Memory B cell (primary cell): ENCODE measurements at regions not wholly inside any gene's neighbourhood (a gene's known extent, or its start where the extent isn't known, plus 50 kb on each side); places are given as distances from the start of the nearest gene placed in this dataset.
"Not testable (repeated sequence)": the region's sequence is repeated elsewhere in the genome, so short reads cannot be mapped to it uniquely, and the experiment has no call there.

Source experiments
- ATAC-seq: fragments of 150-1000 bp; cut with Tn5 transposase; 2 replicates; pipeline ENCODE4 v1.10.0; 2021; ENCODE audit warnings: low read depth, mild to moderate bottlenecking, moderate library complexity
- DNase-seq, 2 donors: peaks; one replicate each; pipeline ENCODE4 v3.0.0; 2022; ENCODE audit warnings: low spot score in 2 of 2
- H3K27ac Mint-ChIP-seq: one replicate; pipeline ENCODE4 v1.8.0; 2022; ENCODE audit warnings: mild to moderate bottlenecking, moderate library complexity, mixed read lengths
- H3K27me3 Mint-ChIP-seq: one replicate; pipeline ENCODE4 v1.8.0; 2022; ENCODE audit warnings: mixed read lengths
- H3K36me3 Mint-ChIP-seq: one replicate; pipeline ENCODE4 v1.8.0; 2022; ENCODE audit warnings: mild to moderate bottlenecking, mixed read lengths
- H3K4me1 Mint-ChIP-seq: one replicate; pipeline ENCODE4 v1.8.0; 2022; ENCODE audit warnings: mixed read lengths
- H3K4me3 Mint-ChIP-seq: one replicate; pipeline ENCODE4 v1.8.0; 2022; ENCODE audit warnings: mild to moderate bottlenecking, moderate library complexity, mixed read lengths
- H3K9me3 Mint-ChIP-seq: one replicate; pipeline ENCODE4 v1.8.0; 2022; ENCODE audit warnings: mixed read lengths

DNA sequence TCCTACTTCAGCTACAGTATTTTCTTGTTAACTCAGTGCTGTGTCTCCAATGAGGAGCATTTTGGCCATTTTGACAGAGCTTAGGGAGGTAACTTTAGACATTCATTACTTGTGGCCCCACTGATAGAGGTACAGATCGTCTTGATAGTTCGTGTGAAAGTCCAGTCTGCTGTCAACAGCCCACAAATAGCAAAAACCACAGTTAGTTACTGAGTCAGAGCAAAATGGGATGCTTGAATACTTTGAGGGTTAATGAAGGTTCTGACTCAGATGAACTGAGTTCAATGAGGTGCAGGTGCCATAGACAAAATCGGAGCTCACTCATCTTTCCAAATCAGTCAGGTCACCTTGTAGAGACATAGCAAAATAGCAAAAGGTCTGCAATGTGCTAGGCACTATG, 163.1 kb upstream of the TLE4 start:
- ATAC-seq (no peak), DNase-seq (no peak)
- Mint-ChIP-seq H3K4me3 (no peak overlapping the region), H3K9me3 (no peaks in the 10 kb centered on the region), H3K27ac (no peak overlapping the region), H3K36me3 (no peaks in the 10 kb centered on the region), H3K4me1 (no peaks in the 10 kb centered on the region), H3K27me3 (peaks cover 2% of the 10 kb centered on the region)

DNA sequence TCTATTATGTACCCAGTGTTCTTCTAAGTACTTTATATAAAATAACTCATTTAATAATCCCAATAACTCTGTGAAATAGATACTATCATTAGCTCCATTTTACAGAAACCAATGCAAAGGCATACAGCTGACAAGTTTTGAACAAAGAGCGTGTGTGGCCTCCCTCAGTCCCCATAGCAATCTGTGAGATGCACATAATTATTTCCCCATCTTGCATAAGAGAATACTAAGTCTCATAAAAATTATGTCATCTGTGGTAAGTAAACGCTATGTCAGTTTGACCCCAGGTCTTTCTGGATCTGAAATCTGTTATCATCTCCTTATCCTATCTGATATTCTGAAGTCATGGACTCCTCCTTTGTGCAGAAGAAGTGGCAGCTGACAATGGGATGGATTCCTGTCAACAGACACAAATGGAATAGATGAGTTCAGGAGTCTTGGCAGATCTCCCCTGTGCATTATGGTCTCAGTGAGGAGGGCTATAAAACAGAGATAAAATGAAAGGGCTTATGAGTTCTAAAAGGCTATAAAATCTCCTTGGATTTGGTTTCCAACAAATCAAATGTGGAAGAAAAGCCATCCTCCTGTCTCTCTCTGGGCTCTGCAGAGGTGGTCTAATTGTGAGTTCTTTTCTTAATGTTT, 162.5 kb upstream of the TLE4 start:
- Mint-ChIP-seq H3K9me3 (no peaks in the 10 kb centered on the region), H3K4me3 (no peak overlapping the region), H3K27ac (no peak overlapping the region), H3K4me1 (no peaks in the 10 kb centered on the region), H3K36me3 (no peaks in the 10 kb centered on the region), H3K27me3 (peaks cover 2% of the 10 kb centered on the region)
- DNase-seq (no peak), ATAC-seq (no peak)

DNA sequence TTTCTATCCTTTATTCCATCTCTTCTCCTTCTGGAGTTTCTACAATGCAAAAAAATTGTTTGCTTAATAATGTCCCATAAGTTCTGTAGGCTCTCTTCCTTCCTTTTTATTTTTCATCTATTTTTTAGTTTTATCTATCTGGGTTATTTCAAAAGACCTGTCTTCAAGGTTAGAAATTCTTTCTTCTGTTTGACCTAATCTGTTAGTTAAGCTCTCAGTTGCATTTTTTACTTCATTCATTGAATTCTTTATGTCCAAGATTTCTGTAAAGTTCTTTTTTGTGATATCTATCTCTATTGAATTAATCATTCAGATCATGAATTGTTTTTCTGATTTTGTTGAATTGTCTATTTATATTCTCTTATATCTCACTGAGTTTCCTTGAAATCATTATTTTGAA, 145.9 kb upstream of the TLE4 start:
- no peaks in the 10 kb centered on the region for H3K4me1 Mint-ChIP-seq
- DNase-seq: no peak
- H3K36me3 Mint-ChIP-seq: no peaks in the 10 kb centered on the region
- peaks cover 2% of the 10 kb centered on the region for H3K27me3 Mint-ChIP-seq
- ATAC-seq: no peak
- H3K27ac Mint-ChIP-seq: no peak overlapping the region
- peaks cover 9% of the 10 kb centered on the region for H3K9me3 Mint-ChIP-seq
- no peak overlapping the region for H3K4me3 Mint-ChIP-seq

DNA sequence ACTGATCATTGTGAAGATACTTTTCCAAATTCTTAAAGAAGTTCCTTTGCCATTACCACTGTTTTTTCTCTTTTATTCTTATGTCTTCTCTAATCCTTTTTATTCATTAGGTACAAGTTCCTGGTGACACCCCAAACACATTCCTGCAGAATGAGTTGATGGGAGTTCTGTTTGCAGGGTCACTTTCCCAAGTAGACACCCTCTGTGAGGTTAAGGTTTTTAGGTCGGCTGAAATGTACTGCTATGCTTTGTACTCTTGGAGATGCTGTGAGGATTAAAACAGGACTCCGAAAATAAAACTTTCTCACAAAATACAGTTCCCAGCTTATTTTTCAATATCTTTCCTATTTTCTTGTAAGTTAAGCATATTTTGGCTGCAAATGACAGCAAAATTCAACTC, 143.3 kb upstream of the TLE4 start:
- no peak overlapping the region for H3K4me3 Mint-ChIP-seq
- peaks cover 4% of the 10 kb centered on the region for H3K27me3 Mint-ChIP-seq
- no peaks in the 10 kb centered on the region for H3K4me1 Mint-ChIP-seq
- no peak overlapping the region for H3K27ac Mint-ChIP-seq
- DNase-seq (no peak), ATAC-seq (no peak)
- no peaks in the 10 kb centered on the region for H3K36me3 Mint-ChIP-seq
- H3K9me3 Mint-ChIP-seq: peaks cover 9% of the 10 kb centered on the region

DNA sequence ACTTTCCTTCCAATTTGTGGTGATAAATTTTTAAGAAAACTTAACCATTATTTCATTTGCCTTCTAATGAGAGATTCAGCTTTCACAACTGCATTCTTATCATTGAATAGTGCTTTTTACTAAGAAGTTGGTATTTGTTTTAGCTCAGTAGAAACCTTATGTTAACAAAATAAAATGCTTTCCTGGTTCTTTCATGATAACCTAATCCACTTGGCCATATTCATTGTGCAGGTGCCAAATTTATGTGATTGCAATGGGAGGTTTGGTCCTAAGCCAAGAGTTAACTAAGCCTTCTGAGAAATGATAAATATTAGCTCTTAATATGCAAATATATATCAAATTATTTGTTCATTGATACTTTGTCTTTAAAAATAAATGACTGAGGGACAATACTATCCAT, 141.1 kb upstream of the TLE4 start:
- Mint-ChIP-seq H3K27ac (no peak overlapping the region), H3K9me3 (peaks cover 6% of the 10 kb centered on the region), H3K4me3 (no peak overlapping the region), H3K27me3 (peaks cover 6% of the 10 kb centered on the region), H3K4me1 (no peaks in the 10 kb centered on the region), H3K36me3 (no peaks in the 10 kb centered on the region)
- DNase-seq (no peak), ATAC-seq (no peak)

DNA sequence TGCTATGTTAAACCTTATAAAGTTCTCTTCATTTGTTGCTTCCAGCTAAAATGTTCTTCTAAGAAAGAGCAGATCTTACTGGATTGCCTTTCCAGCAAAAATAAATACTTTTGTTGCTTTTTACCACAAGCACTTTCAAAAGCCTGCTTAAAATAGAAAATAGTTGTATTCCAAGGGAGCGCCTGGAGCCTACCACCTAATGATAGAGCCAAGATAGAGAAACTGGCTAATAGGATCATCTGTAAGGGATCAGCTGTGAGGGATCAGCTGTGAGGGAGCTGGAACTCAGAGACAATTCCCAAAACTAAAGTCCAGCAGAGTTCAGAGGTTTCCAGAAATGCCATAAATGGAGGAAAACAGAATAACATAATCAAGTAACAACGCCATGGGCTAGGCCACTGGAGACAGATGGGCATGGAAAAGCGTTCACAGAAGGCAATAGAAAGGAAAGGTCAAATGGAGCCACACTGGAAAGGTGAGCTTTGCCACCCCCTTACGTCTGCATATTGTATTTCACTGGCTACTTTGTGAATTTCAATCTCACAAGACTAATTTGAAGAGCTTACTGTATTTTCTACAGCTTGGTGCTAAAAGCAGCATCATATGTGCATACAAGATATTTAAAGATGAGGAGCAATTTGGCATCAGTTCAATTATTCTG, 140.6 kb upstream of the TLE4 start:
- H3K4me1 Mint-ChIP-seq: no peaks in the 10 kb centered on the region
- H3K36me3 Mint-ChIP-seq: no peaks in the 10 kb centered on the region
- no peak overlapping the region for H3K27ac Mint-ChIP-seq
- DNase-seq (no peak), ATAC-seq (no peak)
- no peak overlapping the region for H3K4me3 Mint-ChIP-seq
- H3K9me3 Mint-ChIP-seq: peaks cover 3% of the 10 kb centered on the region
- H3K27me3 Mint-ChIP-seq: peaks cover 6% of the 10 kb centered on the region

DNA sequence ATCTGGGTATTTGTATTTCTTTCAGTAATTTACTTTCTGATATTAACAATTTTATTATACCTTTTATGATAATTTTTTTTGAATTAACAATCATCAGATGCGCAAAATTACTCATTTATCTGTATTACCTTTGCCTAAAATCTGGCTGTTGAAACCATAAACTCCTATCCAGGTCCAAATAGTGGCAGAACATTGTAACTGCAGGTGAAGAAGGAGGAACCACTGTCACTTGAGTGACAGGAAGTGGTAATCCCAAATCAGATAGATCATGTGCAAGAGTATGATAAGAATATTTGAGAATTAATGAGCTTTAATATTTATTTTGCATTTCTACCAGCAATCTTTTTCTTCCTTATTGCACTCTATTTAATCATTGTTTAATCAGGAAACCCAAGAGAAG, 139.3 kb upstream of the TLE4 start:
- Mint-ChIP-seq H3K27ac (no peak overlapping the region), H3K36me3 (no peaks in the 10 kb centered on the region), H3K9me3 (peaks cover 1% of the 10 kb centered on the region), H3K27me3 (peaks cover 6% of the 10 kb centered on the region), H3K4me3 (no peak overlapping the region), H3K4me1 (no peaks in the 10 kb centered on the region)
- DNase-seq: no peak
- no peak for ATAC-seq

DNA sequence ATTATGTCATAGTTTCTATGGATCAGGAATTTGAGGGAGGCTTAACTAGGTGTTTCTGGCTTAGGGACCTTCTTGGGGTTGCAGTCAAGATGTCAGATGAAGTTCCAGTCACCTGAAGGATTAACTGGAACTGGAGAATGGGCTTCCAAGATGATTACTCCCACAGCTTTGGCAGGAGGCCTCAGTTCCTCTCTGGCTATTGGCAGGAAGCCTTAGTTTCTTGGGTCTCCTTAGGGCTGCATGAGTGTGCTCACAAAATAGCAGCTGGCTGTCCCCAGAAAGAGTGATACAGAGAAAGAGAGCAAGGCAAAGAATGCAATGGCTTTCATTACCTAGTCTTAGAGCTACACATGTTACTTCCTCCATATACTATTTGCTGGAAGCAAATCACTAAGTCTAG, 138.1 kb upstream of the TLE4 start:
- Mint-ChIP-seq H3K36me3 (no peaks in the 10 kb centered on the region), H3K4me3 (no peak overlapping the region), H3K27me3 (peaks cover 6% of the 10 kb centered on the region), H3K4me1 (no peaks in the 10 kb centered on the region), H3K27ac (no peak overlapping the region), H3K9me3 (peaks cover 1% of the 10 kb centered on the region)
- DNase-seq (no peak), ATAC-seq (no peak)

DNA sequence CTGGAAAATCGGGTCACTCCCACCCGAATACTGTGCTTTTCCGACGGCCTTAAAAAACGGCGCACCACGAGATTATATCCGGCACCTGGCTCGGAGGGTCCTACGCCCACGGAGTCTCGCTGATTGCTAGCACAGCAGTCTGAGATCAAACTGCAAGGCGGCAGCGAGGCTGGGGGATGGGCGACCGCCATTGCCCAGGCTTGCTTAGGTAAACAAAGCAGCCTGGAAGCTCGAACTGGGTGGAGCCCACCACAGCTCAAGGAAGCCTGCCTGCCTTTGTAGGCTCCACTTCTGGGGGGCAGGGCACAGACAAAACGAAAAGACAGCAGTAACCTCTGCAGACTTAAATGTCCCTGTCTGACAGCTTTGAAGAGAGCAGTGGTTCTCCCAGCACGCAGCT, 132.5 kb upstream of the TLE4 start:
- H3K4me3 Mint-ChIP-seq: peak overlapping the region; percentile 8
- H3K36me3 Mint-ChIP-seq, H3K9me3 Mint-ChIP-seq, DNase-seq, H3K27ac Mint-ChIP-seq, H3K27me3 Mint-ChIP-seq, H3K4me1 Mint-ChIP-seq, ATAC-seq: not testable (repeated sequence)

DNA sequence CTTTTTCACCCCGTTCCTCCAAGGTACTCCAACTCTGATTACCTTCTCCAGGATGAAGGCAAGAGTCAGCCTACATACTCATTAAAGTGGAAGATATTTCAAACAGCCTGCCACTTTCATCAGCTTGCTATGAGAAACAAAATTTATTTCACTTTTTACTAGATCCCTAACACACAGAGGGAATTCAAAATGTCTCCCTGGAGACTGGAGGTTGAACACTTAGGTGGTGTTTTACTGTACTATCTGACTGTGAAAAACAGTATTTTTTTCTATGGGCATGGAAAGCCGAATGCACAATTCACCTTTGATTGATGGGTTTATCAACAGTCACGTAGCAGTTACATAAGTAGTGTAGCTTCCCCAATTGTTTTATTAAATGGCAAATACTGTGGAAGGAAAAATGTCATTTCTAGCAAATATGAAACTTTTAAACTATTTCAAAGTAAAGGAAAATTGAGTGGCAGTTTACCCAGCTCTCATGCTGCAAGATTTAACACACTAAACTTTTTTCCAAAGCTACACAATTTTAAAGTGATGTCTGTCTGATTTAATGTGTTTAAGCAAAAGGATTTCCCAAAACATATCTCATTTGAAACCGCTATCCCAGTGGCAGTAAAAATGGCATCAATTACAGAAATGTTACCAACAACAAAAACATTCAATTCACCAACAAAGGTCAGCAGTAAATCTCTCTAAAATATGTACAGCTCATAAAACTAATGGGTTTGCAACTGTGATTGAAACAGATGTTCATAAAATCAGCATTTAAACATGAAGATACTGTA, 125.0 kb upstream of the TLE4 start:
- H3K27me3 Mint-ChIP-seq: no peaks in the 10 kb centered on the region
- DNase-seq: no peak

DNA sequence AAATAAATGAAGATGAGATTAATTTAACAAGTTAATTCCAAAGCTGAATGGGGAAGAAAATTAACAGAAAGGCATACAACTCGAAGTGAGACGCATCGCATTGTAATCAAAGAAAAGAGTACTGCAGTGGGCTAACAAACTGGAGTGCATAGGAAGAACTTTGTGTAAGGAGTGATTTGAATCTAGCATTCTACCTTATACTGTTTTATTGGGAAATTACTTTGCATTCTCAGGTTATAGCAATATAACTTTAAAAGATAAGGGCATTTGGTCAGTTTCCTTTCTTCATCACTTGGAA, 124.5 kb upstream of the TLE4 start:
- Mint-ChIP-seq H3K27me3 (no peaks in the 10 kb centered on the region), H3K9me3 (peaks cover under 1% of the 10 kb centered on the region), H3K36me3 (no peaks in the 10 kb centered on the region), H3K4me1 (no peaks in the 10 kb centered on the region), H3K27ac (no peak overlapping the region), H3K4me3 (no peak overlapping the region)
- ATAC-seq (no peak), DNase-seq (no peak)

More for the DNA sequence above, 125.0 kb upstream of the TLE4 start:
- no peak overlapping the region for H3K4me3 Mint-ChIP-seq
- no peaks in the 10 kb centered on the region for H3K4me1 Mint-ChIP-seq
- no peak overlapping the region for H3K27ac Mint-ChIP-seq
- H3K9me3 Mint-ChIP-seq: no peaks in the 10 kb centered on the region
- no peaks in the 10 kb centered on the region for H3K36me3 Mint-ChIP-seq
- ATAC-seq: no peak

DNA sequence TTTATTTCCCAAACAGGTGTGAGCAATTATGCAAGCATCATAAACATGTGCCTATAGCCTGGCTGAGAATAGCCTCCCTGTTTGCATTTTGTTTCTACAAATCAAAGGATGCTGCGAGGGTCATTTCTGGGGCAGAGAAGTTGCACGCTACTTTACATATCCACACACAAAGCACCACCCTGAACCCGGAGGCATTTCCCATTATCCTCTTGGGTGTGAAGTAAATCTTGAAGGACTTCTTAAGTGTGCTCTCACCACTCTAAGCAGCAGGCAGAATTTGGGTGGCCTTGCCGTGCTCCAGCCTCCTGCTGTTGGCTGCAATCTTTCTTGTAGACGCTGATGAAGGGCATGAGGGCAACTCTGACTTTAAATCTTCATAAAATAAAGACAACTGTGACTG, 124.0 kb upstream of the TLE4 start:
- Mint-ChIP-seq H3K4me1 (no peaks in the 10 kb centered on the region), H3K27me3 (no peaks in the 10 kb centered on the region), H3K36me3 (no peaks in the 10 kb centered on the region), H3K27ac (no peak overlapping the region), H3K9me3 (peaks cover 3% of the 10 kb centered on the region), H3K4me3 (no peak overlapping the region)
- DNase-seq (no peak), ATAC-seq (no peak)

DNA sequence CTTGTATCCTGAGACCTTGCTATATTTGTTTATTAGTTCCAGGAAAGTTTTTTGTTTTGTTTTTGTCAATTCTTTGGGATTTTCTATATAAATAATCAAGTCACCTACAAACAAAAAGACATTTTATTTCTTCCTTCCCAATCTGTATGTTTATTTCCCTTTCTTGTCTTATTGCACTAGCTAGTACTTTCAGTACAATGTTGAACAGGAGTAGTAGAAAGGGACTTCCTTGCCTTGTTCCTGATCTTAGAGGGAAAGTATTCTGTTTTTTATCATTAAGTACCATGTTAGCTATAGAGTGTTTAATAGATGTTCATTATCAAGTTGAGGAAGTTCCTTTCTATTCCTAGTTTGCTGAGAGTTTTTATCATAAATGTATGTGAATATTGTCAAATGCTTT, 119.5 kb upstream of the TLE4 start:
- no peak overlapping the region for H3K27ac Mint-ChIP-seq
- no peak for ATAC-seq
- no peak overlapping the region for H3K4me3 Mint-ChIP-seq
- H3K27me3 Mint-ChIP-seq: no peaks in the 10 kb centered on the region
- no peak for DNase-seq
- H3K9me3 Mint-ChIP-seq: peaks cover 8% of the 10 kb centered on the region
- no peaks in the 10 kb centered on the region for H3K4me1 Mint-ChIP-seq
- no peaks in the 10 kb centered on the region for H3K36me3 Mint-ChIP-seq

DNA sequence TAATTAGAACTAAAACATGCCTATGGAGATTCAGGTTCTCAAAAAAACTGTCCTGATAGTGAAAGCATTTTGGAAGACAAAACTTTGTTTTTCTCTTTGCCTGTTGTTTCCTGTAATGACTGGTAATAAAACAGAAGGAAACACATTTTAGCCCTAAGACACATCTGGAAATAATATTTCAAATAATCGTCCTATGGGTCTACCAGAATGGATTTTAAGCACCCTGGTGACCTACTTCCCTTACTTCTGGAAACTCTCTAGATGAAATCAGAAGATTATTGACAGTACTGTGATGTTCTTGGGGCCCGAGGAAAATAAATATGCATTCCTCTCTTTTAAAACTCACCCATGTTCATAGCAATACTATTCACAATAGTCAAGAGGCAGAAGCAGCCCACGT, 110.1 kb upstream of the TLE4 start:
- Mint-ChIP-seq H3K9me3 (no peaks in the 10 kb centered on the region), H3K27me3 (peaks cover 1% of the 10 kb centered on the region), H3K4me1 (no peaks in the 10 kb centered on the region), H3K4me3 (no peak overlapping the region), H3K27ac (no peak overlapping the region), H3K36me3 (no peaks in the 10 kb centered on the region)
- no peak for DNase-seq
- ATAC-seq: no peak

DNA sequence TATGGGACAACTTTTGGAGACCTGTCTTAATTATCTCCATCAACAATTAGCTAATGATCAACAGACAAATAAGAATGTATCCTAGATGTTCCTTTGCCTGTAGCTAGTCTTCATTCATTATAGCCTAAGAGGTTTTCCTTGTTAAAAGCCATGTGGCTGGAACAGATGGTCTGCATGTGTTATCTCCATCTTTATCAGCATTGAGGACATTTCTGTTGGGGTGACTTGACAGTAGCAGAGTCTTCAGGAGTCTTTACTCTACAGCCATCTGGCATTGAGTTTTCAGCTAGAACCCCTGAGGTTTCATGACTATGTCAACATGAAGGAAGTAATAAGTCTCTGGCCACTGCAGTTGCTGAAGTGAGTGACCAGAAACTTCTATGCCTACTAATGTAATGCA, 106.6 kb upstream of the TLE4 start:
- DNase-seq (no peak), ATAC-seq (no peak)
- Mint-ChIP-seq H3K9me3 (no peaks in the 10 kb centered on the region), H3K27ac (no peak overlapping the region), H3K4me1 (no peaks in the 10 kb centered on the region), H3K4me3 (no peak overlapping the region), H3K36me3 (no peaks in the 10 kb centered on the region), H3K27me3 (peaks cover 1% of the 10 kb centered on the region)
